Ramos (cell line): ENCODE measurements at regions not wholly inside any gene's neighbourhood (a gene's known extent, or its start where the extent isn't known, plus 50 kb on each side); places are given as distances from the start of the nearest gene placed in this dataset.

ENCODE experiments used
- in situ Hi-C: fragments of 300-500 bp; cut with MboI; formaldehyde crosslinking; loops from one replicate; pipeline ENCODE4 v1.14.3; 2022; ENCODE audit warnings: low sequenced_read_pairs; ENCODE audit not compliant: unreplicated experiment

GRCh38 chr13:22642088-22642487 is 538.7 kb upstream of the SGCG start:
- in situ Hi-C loops, result no loop called here

GRCh38 chr13:22644941-22645340 is 535.8 kb upstream of the SGCG start:
- in situ Hi-C loops, result no loop called here

- in situ Hi-C loops, result no loop called here
Observed at GRCh38 chr13:22647156-22647850, 533.5 kb upstream of the SGCG start.

GRCh38 chr13:22648320-22648801 is 532.4 kb upstream of the SGCG start:
- in situ Hi-C loops, result no loop called here

GRCh38 chr13:22652796-22653195 is 528.0 kb upstream of the SGCG start:
- in situ Hi-C loops, result no loop called here

- in situ Hi-C loops, result no loop called here
Observed at GRCh38 chr13:22653866-22654265, 526.9 kb upstream of the SGCG start.

GRCh38 chr13:22655106-22655852 is 525.5 kb upstream of the SGCG start:
- in situ Hi-C loops, result no loop called here

GRCh38 chr13:22662771-22663170 is 518.0 kb upstream of the SGCG start:
- in situ Hi-C loops, result no loop called here

- in situ Hi-C loops, result no loop called here
Observed at GRCh38 chr13:22665506-22665905, 515.3 kb upstream of the SGCG start.

GRCh38 chr13:22690756-22691155 is 490.0 kb upstream of the SGCG start:
- in situ Hi-C loops, result no loop called here

GRCh38 chr13:22693691-22694090 is 487.1 kb upstream of the SGCG start:
- in situ Hi-C loops, result no loop called here

- in situ Hi-C loops, result no loop called here
Observed at GRCh38 chr13:22696433-22696832, 484.3 kb upstream of the SGCG start.

GRCh38 chr13:22698467-22698866 is 482.3 kb upstream of the SGCG start:
- in situ Hi-C loops, result no loop called here

GRCh38 chr13:22700246-22700887 is 480.4 kb upstream of the SGCG start:
- in situ Hi-C loops, result no loop called here

- in situ Hi-C loops, result no loop called here
Observed at GRCh38 chr13:22703601-22704209, 477.1 kb upstream of the SGCG start.

- in situ Hi-C loops, result no loop called here
Observed at GRCh38 chr13:22707946-22708345, 472.8 kb upstream of the SGCG start.

GRCh38 chr13:22717036-22717435 is 463.7 kb upstream of the SGCG start:
- in situ Hi-C loops, result no loop called here

GRCh38 chr13:22726726-22727125 is 454.1 kb upstream of the SGCG start:
- in situ Hi-C loops, result no loop called here

- in situ Hi-C loops, result no loop called here
Observed at GRCh38 chr13:22735011-22735995, 445.5 kb upstream of the SGCG start.
